ENCODE measurements at regions not wholly inside any gene's neighbourhood (a gene's known extent, or its start where the extent isn't known, plus 50 kb on each side); places are given as distances from the start of the nearest gene placed in this dataset.

DNA sequence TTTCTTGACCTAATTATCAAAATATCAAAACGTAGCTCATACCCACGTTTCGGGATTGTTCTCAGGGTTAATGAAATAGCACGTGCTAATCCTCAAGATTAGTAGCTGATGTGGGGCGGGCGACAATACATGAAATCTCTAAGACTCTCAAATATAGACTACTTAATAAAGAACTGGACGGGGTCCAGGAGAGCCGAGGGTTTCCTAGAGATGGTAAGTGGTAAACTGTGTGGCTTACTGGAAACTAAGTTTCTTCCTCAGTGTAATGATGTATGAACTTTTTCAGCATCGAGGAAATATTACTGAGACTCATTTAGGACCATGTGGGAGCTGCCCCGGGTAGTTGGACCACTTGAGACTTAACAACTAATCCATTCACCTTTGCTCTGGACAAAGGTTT lies 453.3 kb upstream of the SALL3 start:
- H3K27me3 ChIP-seq, result peaks cover 0 to 6% (median 0%) of the 10 kb centered on the region in 9 donors
- TF ChIP-seq POLR2A (IDR thresholded peaks at IDR 0.05), result no peak
- no peak for TF ChIP-seq CTCF (IDR thresholded peaks at IDR 0.05)
- no peak overlapping the region for H3K4me3 ChIP-seq
- no peaks in the 10 kb centered on the region for H3K9me3 ChIP-seq
- H3K4me1 ChIP-seq, result peaks cover 0 to 17% (median 6%) of the 10 kb centered on the region in 12 donors
- H3K36me3 ChIP-seq, result no peaks in the 10 kb centered on the region
- intact Hi-C loops (cut with DNase I), result no loop called here
- H3K27ac ChIP-seq, result no peak overlapping the region
- no peak for DNase-seq
- no peak for ATAC-seq
- WGBS, 4 donors, result 32 to 45% (median 40%) methylated on average over 10 of the region's 10 CpGs

- Histone ChIP-seq H3K27me3 (peaks cover 0 to 6% (median 0%) of the 10 kb centered on the region in 9 donors), H3K4me1 (peaks cover 0 to 17% (median 6%) of the 10 kb centered on the region in 12 donors), H3K36me3 (no peaks in the 10 kb centered on the region), H3K9me3 (no peaks in the 10 kb centered on the region), H3K4me3 (no peak overlapping the region), H3K27ac (no peak overlapping the region)
- TF ChIP-seq POLR2A (IDR thresholded peaks at IDR 0.05) (no peak), CTCF (IDR thresholded peaks at IDR 0.05) (no peak)
- ATAC-seq, result peak in 3 of 4 donors; percentile 60 to 71 (median 64)
- intact Hi-C loops (cut with DNase I), result no loop called here
- 47 to 56% (median 54%) methylated on average over 19 of the region's 19 CpGs for WGBS, 4 donors
- no peak for DNase-seq
Observed at GRCh38 chr18:78526923-78527711, 452.5 kb upstream of the SALL3 start.

- intact Hi-C loops (cut with DNase I), result no loop called here
- Histone ChIP-seq H3K4me1 (peaks cover 0 to 17% (median 6%) of the 10 kb centered on the region in 12 donors), H3K36me3 (no peaks in the 10 kb centered on the region), H3K27me3 (peaks cover 0 to 6% (median 0%) of the 10 kb centered on the region in 9 donors), H3K4me3 (no peak overlapping the region), H3K27ac (no peak overlapping the region), H3K9me3 (no peaks in the 10 kb centered on the region)
- 62 to 72% (median 69%) methylated on average over 11 of the region's 11 CpGs for WGBS, 4 donors
- ATAC-seq (no peak), DNase-seq (no peak)
- TF ChIP-seq POLR2A (IDR thresholded peaks at IDR 0.05), result no peak
- TF ChIP-seq CTCF (IDR thresholded peaks at IDR 0.05), result no peak
Observed at GRCh38 chr18:78527984-78528383, 451.6 kb upstream of the SALL3 start.

DNA sequence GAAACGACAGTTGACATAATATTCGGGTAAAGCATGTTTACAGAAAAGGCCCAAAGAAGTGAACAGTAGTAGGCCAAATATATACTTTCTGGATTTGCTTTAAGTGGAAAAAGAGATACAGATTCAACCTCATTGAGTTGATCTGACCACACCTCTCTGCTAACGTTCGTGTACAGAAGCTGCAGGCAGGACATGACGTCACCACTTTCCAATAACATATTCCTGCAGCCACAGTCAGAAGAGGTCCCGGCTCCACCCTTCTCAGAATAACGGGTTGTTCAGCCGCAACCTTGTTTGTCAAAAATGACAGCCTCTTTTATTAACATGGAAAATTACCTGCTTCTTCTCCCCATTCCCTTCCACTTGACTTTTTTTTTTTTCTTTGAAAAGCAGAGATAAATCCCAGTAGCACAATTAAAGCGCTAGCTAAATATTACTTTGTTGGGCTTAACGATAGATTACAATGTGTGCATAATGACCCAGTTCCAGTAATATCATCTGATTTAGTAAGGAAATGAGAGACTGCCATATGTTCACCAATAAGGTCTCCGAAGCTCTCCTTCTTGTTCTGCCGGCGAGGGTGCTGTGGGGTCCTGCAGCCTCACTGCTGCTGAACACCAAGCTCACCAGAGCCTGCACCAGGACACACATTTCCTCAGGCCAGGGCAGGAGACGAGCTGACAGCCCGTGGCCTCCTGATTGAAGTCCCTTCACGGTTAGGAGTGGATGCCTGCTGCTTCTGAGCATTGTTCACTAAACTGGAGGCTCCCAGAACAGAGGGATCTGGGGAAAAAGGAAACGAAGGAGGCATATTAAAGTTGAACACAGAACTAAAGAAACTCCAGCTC lies 451.0 kb upstream of the SALL3 start:
- Histone ChIP-seq H3K36me3 (no peaks in the 10 kb centered on the region), H3K9me3 (no peaks in the 10 kb centered on the region), H3K4me3 (no peak overlapping the region), H3K27me3 (peaks cover 0 to 6% (median 0%) of the 10 kb centered on the region in 9 donors), H3K27ac (no peak overlapping the region), H3K4me1 (peaks cover 0 to 17% (median 6%) of the 10 kb centered on the region in 12 donors)
- DNase-seq (no peak), ATAC-seq (no peak)
- TF ChIP-seq POLR2A (IDR thresholded peaks at IDR 0.05) (no peak), CTCF (IDR thresholded peaks at IDR 0.05) (no peak)
- intact Hi-C loops (cut with DNase I), result no loop called here
- WGBS, 4 donors, result 59 to 63% (median 59%) methylated on average over 17 of the region's 17 CpGs

Data from heart left ventricle (tissue), 16 donors.